Effector memory CD4-positive, alpha-beta T cell (primary cell): ENCODE measurements at regions not wholly inside any gene's neighbourhood (a gene's known extent, or its start where the extent isn't known, plus 50 kb on each side); places are given as distances from the start of the nearest gene placed in this dataset.

Experiments
- DNase-seq, 3 donors: peaks; one replicate each; pipeline ENCODE4 v3.0.0-alpha.2; 2020
- H3K27ac ChIP-seq: 2 replicates; pipeline ENCODE4 v1.7.0; 2013; ENCODE audit warnings: mild to moderate bottlenecking, low read length, moderate library complexity; ENCODE audit not compliant: insufficient read depth, poor library complexity, severe bottlenecking
- H3K27me3 ChIP-seq: replicated peaks from 2 replicates; pipeline ENCODE4 v1.7.0; 2013; ENCODE audit warnings: mild to moderate bottlenecking, low read length; ENCODE audit not compliant: insufficient read depth, control insufficient read depth, poor library complexity, severe bottlenecking
- H3K36me3 ChIP-seq: 2 replicates; pipeline ENCODE4 v1.7.0; 2013; ENCODE audit warnings: mild to moderate bottlenecking, low read length, moderate library complexity; ENCODE audit not compliant: control insufficient read depth, insufficient read depth
- H3K4me1 ChIP-seq: 2 replicates; pipeline ENCODE4 v1.7.0; 2013; ENCODE audit warnings: low read length, mild to moderate bottlenecking; ENCODE audit not compliant: control insufficient read depth, insufficient read depth, poor library complexity, severe bottlenecking
- H3K4me3 ChIP-seq: 2 replicates; pipeline ENCODE4 v1.7.0; 2013; ENCODE audit warnings: low read length, low read depth, mild to moderate bottlenecking; ENCODE audit not compliant: insufficient read depth, poor library complexity, severe bottlenecking
- H3K9me3 ChIP-seq: 2 replicates; pipeline ENCODE4 v1.7.0; 2013; ENCODE audit warnings: mild to moderate bottlenecking, low read length, moderate library complexity; ENCODE audit not compliant: control insufficient read depth

- DNase-seq: no peak
- Histone ChIP-seq H3K27ac (no peak overlapping the region), H3K27me3 (no peaks in the 10 kb centered on the region), H3K36me3 (no peaks in the 10 kb centered on the region), H3K4me3 (no peak overlapping the region), H3K4me1 (no peaks in the 10 kb centered on the region), H3K9me3 (no peaks in the 10 kb centered on the region)
Observed at GRCh38 chr2:18430996-18431748, 129.3 kb downstream of the RDH14 start.

GRCh38 chr2:18428516-18428915, 131.9 kb downstream of the RDH14 start:
- Histone ChIP-seq H3K4me1 (no peaks in the 10 kb centered on the region), H3K4me3 (no peak overlapping the region), H3K9me3 (no peaks in the 10 kb centered on the region), H3K27me3 (no peaks in the 10 kb centered on the region), H3K27ac (no peak overlapping the region), H3K36me3 (no peaks in the 10 kb centered on the region)
- no peak for DNase-seq

- Histone ChIP-seq H3K36me3 (no peaks in the 10 kb centered on the region), H3K27me3 (no peaks in the 10 kb centered on the region), H3K4me3 (no peak overlapping the region), H3K4me1 (no peaks in the 10 kb centered on the region), H3K9me3 (no peaks in the 10 kb centered on the region), H3K27ac (no peak overlapping the region)
- no peak for DNase-seq
Observed at GRCh38 chr2:18427762-18428161, 132.7 kb downstream of the RDH14 start.

GRCh38 chr2:18426174-18426573, 134.3 kb downstream of the RDH14 start:
- Histone ChIP-seq H3K4me3 (no peak overlapping the region), H3K27ac (no peak overlapping the region), H3K36me3 (no peaks in the 10 kb centered on the region), H3K9me3 (no peaks in the 10 kb centered on the region), H3K4me1 (no peaks in the 10 kb centered on the region), H3K27me3 (no peaks in the 10 kb centered on the region)
- no peak for DNase-seq

GRCh38 chr2:18425210-18425703, 135.2 kb downstream of the RDH14 start:
- no peak for DNase-seq
- no peaks in the 10 kb centered on the region for H3K36me3 ChIP-seq
- no peaks in the 10 kb centered on the region for H3K27me3 ChIP-seq
- no peak overlapping the region for H3K4me3 ChIP-seq
- H3K4me1 ChIP-seq: no peaks in the 10 kb centered on the region
- no peak overlapping the region for H3K27ac ChIP-seq
- no peaks in the 10 kb centered on the region for H3K9me3 ChIP-seq

- H3K4me1 ChIP-seq: no peaks in the 10 kb centered on the region
- no peaks in the 10 kb centered on the region for H3K36me3 ChIP-seq
- H3K27me3 ChIP-seq: no peaks in the 10 kb centered on the region
- no peak overlapping the region for H3K4me3 ChIP-seq
- no peak overlapping the region for H3K27ac ChIP-seq
- no peak for DNase-seq
- no peaks in the 10 kb centered on the region for H3K9me3 ChIP-seq
Observed at GRCh38 chr2:18423636-18424035, 136.8 kb downstream of the RDH14 start.

GRCh38 chr2:18422432-18423165, 137.9 kb downstream of the RDH14 start:
- Histone ChIP-seq H3K27me3 (no peaks in the 10 kb centered on the region), H3K36me3 (no peaks in the 10 kb centered on the region), H3K9me3 (no peaks in the 10 kb centered on the region), H3K4me1 (no peaks in the 10 kb centered on the region), H3K4me3 (no peak overlapping the region), H3K27ac (no peak overlapping the region)
- DNase-seq: no peak

GRCh38 chr2:18413676-18414396, 146.6 kb downstream of the RDH14 start:
- no peak for DNase-seq
- Histone ChIP-seq H3K27me3 (no peaks in the 10 kb centered on the region), H3K4me1 (no peaks in the 10 kb centered on the region), H3K4me3 (no peak overlapping the region), H3K36me3 (no peaks in the 10 kb centered on the region), H3K27ac (no peak overlapping the region), H3K9me3 (no peaks in the 10 kb centered on the region)

GRCh38 chr2:18412980-18413675, 147.3 kb downstream of the RDH14 start:
- Histone ChIP-seq H3K27me3 (no peaks in the 10 kb centered on the region), H3K9me3 (no peaks in the 10 kb centered on the region), H3K27ac (no peak overlapping the region), H3K4me3 (no peak overlapping the region), H3K36me3 (no peaks in the 10 kb centered on the region), H3K4me1 (no peaks in the 10 kb centered on the region)
- DNase-seq: no peak
